Pancreas (tissue), 10 donors: ENCODE measurements at regions not wholly inside any gene's neighbourhood (a gene's known extent, or its start where the extent isn't known, plus 50 kb on each side); places are given as distances from the start of the nearest gene placed in this dataset.

Source experiments
- ATAC-seq, 4 donors: fragments of 200-7000 bp; cut with Tn5 transposase; one replicate each; pipeline versions ENCODE4 v1.8.0 to v1.9.1; 2020; ENCODE audit warnings: mild to moderate bottlenecking in 4 of 4, moderate library complexity in 4 of 4
- DNase-seq, 6 donors: peaks; one replicate each; pipeline ENCODE4 v3.0.0-alpha.2; 2020
- FAIRE-seq: peaks from 2 replicates; lab custom pipeline; 2012; peaks lifted over from hg19 to GRCh38; lab: Jason Lieb, UNC
- H3K27ac ChIP-seq, 4 donors: fragments of 200-600 bp; sonication (generic); 1 replicate in 3 of 4; 2 replicates in 1 of 4; pipeline versions ENCODE4 v1.5.0 to v1.8.0; 2020
- H3K27me3 ChIP-seq, 4 donors: fragments of 200-600 bp; one replicate each; pipeline ENCODE4 v1.8.0; 2021
- H3K36me3 ChIP-seq, 3 donors: fragments of 200-600 bp; sonication (generic) in 1 of 3; one replicate each; pipeline versions ENCODE4 v1.5.0 to v1.8.0; 2020 to 2021
- H3K4me1 ChIP-seq, 3 donors: fragments of 200-600 bp; one replicate each; pipeline ENCODE4 v1.8.0; 2021
- H3K4me3 ChIP-seq, 4 donors: fragments of 200-600 bp; sonication (generic) in 2 of 4; one replicate each; pipeline versions ENCODE4 v1.5.0 to v1.8.0; 2020 to 2021
- H3K9me3 ChIP-seq, 4 donors: fragments of 200-600 bp; one replicate each; pipeline ENCODE4 v1.8.0; 2021
- WGBS, 2 donors: extraction: QIAGEN DNeasy Blood & Tissue Kit; methylation state at CpG; one replicate each; pipeline ENCODE4 v1.1.7; 2013; 5-methylcytosine and 5-hydroxymethylcytosine counted together
- intact Hi-C, 3 donors: fragments of 100-400 bp; cut with DNase I; formaldehyde crosslinking; loops; one replicate each; pipeline versions ENCODE4 v1.11.1 to v1.14.2; 2022
- TF ChIP-seq, protein P1 (sequence below), 4 donors: fragments of 200-600 bp; sonication (generic) in 3 of 4; IDR thresholded peaks; one replicate each; pipeline versions ENCODE4 v1.5.0 to v1.8.0; 2021; ENCODE audit warnings: antibody characterized with exemption in 4 of 4
- donor health status: healthy with polysubstance abuse.
- donor health status: DM: no; HTN: no; CAD: no; lungs with moderate emphysema.
- donor health status: DM: no; HTN: no; CAD: no.
- donor health status: control.
- donor health status: control.
- donor health status: Bipolar disorder and iron deficiency.
- donor health status: DM: yes; HTN: yes; CAD: no.
- donor health status: DM: no; HTN: no; CAD: no.
- donor health status: DM: no; HTN: no; CAD: no.
- donor health status: DM: yes; HTN: yes; CAD: no.

DNA sequence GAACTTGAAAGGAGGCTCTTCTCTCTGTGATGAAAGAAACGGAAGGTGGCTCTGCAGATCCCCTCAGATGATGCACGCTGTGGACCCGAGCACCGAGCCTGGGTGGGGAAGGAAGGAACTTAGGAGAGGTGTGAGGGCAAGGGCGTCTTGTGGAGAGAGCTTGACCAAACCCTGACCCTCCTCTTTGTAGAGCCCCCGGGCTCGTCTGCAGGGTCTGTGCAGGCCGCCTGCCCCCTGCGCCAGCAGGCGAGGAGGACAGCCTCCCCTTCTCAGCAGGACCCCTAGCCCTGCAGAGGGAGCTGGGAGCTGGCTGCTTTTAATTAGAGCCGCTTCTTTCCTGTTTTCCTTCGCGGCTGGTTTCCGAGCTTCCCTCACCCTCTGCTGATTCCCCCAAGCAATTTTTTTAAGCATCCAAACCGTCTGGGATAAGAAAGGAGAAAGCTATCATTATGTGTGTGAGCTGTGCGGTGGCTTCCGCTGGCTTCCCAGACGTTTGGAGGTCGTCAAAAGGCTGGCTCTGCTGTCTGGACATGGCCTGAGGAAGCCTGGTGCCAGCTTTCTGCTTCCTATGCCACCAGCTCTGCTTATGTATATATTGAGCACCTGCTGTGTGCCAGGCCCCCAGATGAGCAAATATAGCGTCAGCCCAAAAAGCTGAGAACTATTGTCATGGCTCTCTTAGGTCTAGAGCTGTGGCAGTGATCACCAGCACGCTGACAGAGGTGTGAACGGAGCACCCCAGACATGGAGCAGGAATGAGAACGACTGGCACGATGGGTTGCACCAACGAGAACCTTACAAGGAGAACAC lies 160.2 kb upstream of the IRF2BP2 start:
- H3K4me1 ChIP-seq = peaks cover 0 to 4% (median 0%) of the 10 kb centered on the region in 3 donors
- H3K4me3 ChIP-seq = no peak overlapping the region
- DNase-seq (no peak), ATAC-seq (no peak), FAIRE-seq (no peak)
- H3K36me3 ChIP-seq = no peaks in the 10 kb centered on the region
- TF ChIP-seq, protein P1, sequence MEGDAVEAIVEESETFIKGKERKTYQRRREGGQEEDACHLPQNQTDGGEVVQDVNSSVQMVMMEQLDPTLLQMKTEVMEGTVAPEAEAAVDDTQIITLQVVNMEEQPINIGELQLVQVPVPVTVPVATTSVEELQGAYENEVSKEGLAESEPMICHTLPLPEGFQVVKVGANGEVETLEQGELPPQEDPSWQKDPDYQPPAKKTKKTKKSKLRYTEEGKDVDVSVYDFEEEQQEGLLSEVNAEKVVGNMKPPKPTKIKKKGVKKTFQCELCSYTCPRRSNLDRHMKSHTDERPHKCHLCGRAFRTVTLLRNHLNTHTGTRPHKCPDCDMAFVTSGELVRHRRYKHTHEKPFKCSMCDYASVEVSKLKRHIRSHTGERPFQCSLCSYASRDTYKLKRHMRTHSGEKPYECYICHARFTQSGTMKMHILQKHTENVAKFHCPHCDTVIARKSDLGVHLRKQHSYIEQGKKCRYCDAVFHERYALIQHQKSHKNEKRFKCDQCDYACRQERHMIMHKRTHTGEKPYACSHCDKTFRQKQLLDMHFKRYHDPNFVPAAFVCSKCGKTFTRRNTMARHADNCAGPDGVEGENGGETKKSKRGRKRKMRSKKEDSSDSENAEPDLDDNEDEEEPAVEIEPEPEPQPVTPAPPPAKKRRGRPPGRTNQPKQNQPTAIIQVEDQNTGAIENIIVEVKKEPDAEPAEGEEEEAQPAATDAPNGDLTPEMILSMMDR (IDR thresholded peaks at IDR 0.05) = no peak
- H3K27ac ChIP-seq = no peak overlapping the region
- WGBS, 2 donors = 87 to 94% methylated on average over 25 of the region's 25 CpGs
- no peaks in the 10 kb centered on the region for H3K9me3 ChIP-seq
- no peaks in the 10 kb centered on the region for H3K27me3 ChIP-seq
- intact Hi-C loops = loop anchor here in 1 of 3 donors (10.0 kb wide), 1 partner anchor 55 kb away; no protein-coding TSS in a partner anchor

DNA sequence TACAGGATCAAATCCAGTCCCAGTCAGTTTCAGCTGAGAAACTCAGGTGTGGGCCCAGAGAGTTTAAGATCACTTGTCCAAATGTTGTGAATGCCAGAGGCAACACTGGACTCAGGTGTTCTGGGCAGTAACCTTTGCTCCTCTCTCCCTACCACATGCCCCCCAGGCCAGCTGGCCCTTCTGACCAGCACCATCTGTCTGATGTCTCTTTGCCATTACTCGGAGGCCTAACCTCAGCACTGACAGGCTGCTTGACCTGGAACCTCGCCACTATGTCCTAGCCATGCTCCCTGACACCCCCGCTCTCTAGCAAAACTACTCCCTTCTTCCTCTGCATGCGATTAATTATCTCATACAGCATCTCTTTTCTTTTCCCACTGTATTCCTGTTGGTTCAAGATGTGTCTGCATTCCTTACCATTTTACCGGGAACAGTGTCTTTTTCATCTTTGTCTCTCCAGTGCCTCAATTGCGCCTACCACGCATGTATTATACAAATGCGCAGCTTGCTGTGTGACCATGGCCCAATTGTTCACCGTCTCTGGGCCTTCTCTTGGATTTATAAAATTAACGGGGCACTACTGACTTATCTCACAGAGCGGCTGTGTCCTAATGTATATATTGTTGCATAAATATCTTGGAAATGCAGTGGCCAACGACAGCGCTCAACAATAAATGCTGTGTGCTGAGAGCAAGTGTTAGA lies 159.5 kb upstream of the IRF2BP2 start:
- Histone ChIP-seq H3K27me3 (no peaks in the 10 kb centered on the region), H3K4me1 (peaks cover 0 to 4% (median 0%) of the 10 kb centered on the region in 3 donors), H3K4me3 (no peak overlapping the region), H3K36me3 (no peaks in the 10 kb centered on the region), H3K27ac (no peak overlapping the region), H3K9me3 (no peaks in the 10 kb centered on the region)
- no peak for FAIRE-seq
- no peak for ATAC-seq
- intact Hi-C loops = loop anchor here in 1 of 3 donors (10.0 kb wide), 1 partner anchor 55 kb away; no protein-coding TSS in a partner anchor
- no peak for DNase-seq
- TF ChIP-seq, protein P1 (IDR thresholded peaks at IDR 0.05) = no peak
- 92 to 94% methylated on average over 13 of the region's 13 CpGs for WGBS, 2 donors

GRCh38 chr1:234768569-234769283 lies 158.7 kb upstream of the IRF2BP2 start:
- H3K36me3 ChIP-seq = no peaks in the 10 kb centered on the region
- no peak overlapping the region for H3K27ac ChIP-seq
- intact Hi-C loops = loop anchor here in 1 of 3 donors (10.0 kb wide), 1 partner anchor 56 kb away; no protein-coding TSS in a partner anchor
- H3K4me1 ChIP-seq = peaks cover 0 to 4% (median 0%) of the 10 kb centered on the region in 3 donors
- DNase-seq = no peak
- no peaks in the 10 kb centered on the region for H3K9me3 ChIP-seq
- FAIRE-seq = no peak
- ATAC-seq = no peak
- 95 to 96% methylated on average over 16 of the region's 16 CpGs for WGBS, 2 donors
- H3K27me3 ChIP-seq = no peaks in the 10 kb centered on the region
- no peak overlapping the region for H3K4me3 ChIP-seq
- TF ChIP-seq, protein P1 (IDR thresholded peaks at IDR 0.05) = no peak

GRCh38 chr1:234768171-234768568 lies 158.2 kb upstream of the IRF2BP2 start:
- Histone ChIP-seq H3K27me3 (no peaks in the 10 kb centered on the region), H3K4me3 (no peak overlapping the region), H3K4me1 (peaks cover 0 to 4% (median 0%) of the 10 kb centered on the region in 3 donors), H3K36me3 (no peaks in the 10 kb centered on the region), H3K9me3 (no peaks in the 10 kb centered on the region), H3K27ac (no peak overlapping the region)
- FAIRE-seq (no peak), ATAC-seq (no peak), DNase-seq (no peak)
- intact Hi-C loops = loop anchor here in 1 of 3 donors (10.0 kb wide), 1 partner anchor 57 kb away; no protein-coding TSS in a partner anchor
- TF ChIP-seq, protein P1 (IDR thresholded peaks at IDR 0.05) = no peak
- 82 to 86% methylated on average over 5 of the region's 5 CpGs for WGBS, 2 donors
